Stimulated activated CD4-positive, alpha-beta T cell treated with anti-CD3 and anti-CD28 coated beads, Interleukin-1b, Interleukin-23, amount 100 ng/mL, for 48 hours (primary cell): ENCODE measurements at regions not wholly inside any gene's neighbourhood (a gene's known extent, or its start where the extent isn't known, plus 50 kb on each side); places are given as distances from the start of the nearest gene placed in this dataset.

Source experiments
- DNase-seq: peaks from one replicate; pipeline ENCODE4 v3.0.0-alpha.2; 2020

GRCh38 chr13:34864671-34865070 is 77.4 kb upstream of the NBEA start:
- DNase-seq, result no peak

GRCh38 chr13:34867590-34867989 is 74.5 kb upstream of the NBEA start:
- no peak for DNase-seq

GRCh38 chr13:34868733-34869132 is 73.3 kb upstream of the NBEA start:
- DNase-seq, result no peak

- no peak for DNase-seq
Observed at GRCh38 chr13:34869696-34870095, 72.4 kb upstream of the NBEA start.

GRCh38 chr13:34878329-34878728 is 63.7 kb upstream of the NBEA start:
- DNase-seq, result no peak

- no peak for DNase-seq
Observed at GRCh38 chr13:34879851-34880250, 62.2 kb upstream of the NBEA start.

GRCh38 chr13:34881494-34881893 is 60.6 kb upstream of the NBEA start:
- DNase-seq, result no peak

GRCh38 chr13:34883396-34883795 is 58.7 kb upstream of the NBEA start:
- DNase-seq, result no peak

- DNase-seq, result no peak
Observed at GRCh38 chr13:34884366-34884765, 57.7 kb upstream of the NBEA start.

- no peak for DNase-seq
Observed at GRCh38 chr13:34886121-34886875, 55.8 kb upstream of the NBEA start.

- DNase-seq, result no peak
Observed at GRCh38 chr13:34886987-34887386, 55.1 kb upstream of the NBEA start.
